ENCODE measurements at regions not wholly inside any gene's neighbourhood (a gene's known extent, or its start where the extent isn't known, plus 50 kb on each side); places are given as distances from the start of the nearest gene placed in this dataset.

GRCh38 chr11:72494109-72494429, 59.7 kb upstream of the CLPB start:
- Mint-ChIP-seq H3K9me3 (ENCODE audit: low read depth, unreplicated experiment) (no peaks in the 10 kb centered on the region), H3K27me3 (ENCODE audit: unreplicated experiment) (peaks cover 21% of the 10 kb centered on the region), H3K27ac (ENCODE audit: unreplicated experiment) (no peak overlapping the region)

DNA sequence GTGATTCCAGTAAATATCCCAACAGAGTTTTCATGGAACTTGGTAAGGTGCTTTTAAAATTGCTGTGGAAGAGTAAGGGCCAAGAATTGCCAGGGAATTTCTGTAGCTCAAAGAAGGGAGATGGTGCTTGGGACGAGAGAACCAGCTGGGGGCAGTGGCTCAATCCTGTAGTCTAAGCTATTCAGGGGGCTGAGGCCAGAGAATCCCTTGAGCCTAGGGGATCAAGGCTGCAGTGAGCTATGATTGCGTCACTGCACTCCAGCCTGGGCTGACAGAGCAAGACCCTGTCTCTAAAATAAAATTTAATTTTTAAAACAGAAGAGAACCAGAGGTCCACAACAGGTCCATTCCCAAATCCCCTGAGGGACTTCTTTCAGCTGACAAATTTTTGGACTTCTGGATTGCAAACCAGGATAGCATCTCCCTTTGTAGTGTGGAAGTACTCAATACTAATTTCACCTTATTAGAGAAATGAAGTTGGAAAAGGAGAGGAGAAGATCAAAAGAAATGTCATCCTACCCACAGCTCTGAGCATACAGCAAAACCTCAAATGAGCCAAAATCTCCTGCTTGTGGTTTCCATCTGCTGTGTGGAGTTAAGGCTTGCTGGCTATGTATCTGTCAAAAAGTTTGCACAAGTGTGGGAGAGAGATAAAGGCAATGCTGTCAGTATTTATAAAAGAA, 59.2 kb upstream of the CLPB start:
- no TSS peak for BruUV-seq (replicated peaks)
- Mint-ChIP-seq H3K4me3 (ENCODE audit: low read depth, unreplicated experiment) (no peak overlapping the region), H3K4me1 (ENCODE audit: low read depth, unreplicated experiment) (no peaks in the 10 kb centered on the region), H3K36me3 (ENCODE audit: insufficient read depth, unreplicated experiment) (no peaks in the 10 kb centered on the region), H3K27me3 (ENCODE audit: unreplicated experiment) (peaks cover 21% of the 10 kb centered on the region), H3K27ac (ENCODE audit: unreplicated experiment) (no peak overlapping the region), H3K9me3 (ENCODE audit: low read depth, unreplicated experiment) (no peaks in the 10 kb centered on the region)
- intact Hi-C loops (cut with micrococcal nuclease; ENCODE audit: unreplicated experiment) = no loop called here
- CTCF ChIA-PET = interaction anchor here (0.6 kb wide), 1 partner anchor 137 kb away, joined by 7 read pairs; no protein-coding TSS in a partner anchor
- TF ChIP-seq CTCF (IDR thresholded peaks at IDR 0.05; ENCODE audit: unreplicated experiment) = no peak
- DNase-seq = no peak

More at GRCh38 chr11:72494109-72494429, 59.7 kb upstream of the CLPB start:
- Mint-ChIP-seq H3K4me3 (ENCODE audit: low read depth, unreplicated experiment) (no peak overlapping the region), H3K36me3 (ENCODE audit: insufficient read depth, unreplicated experiment) (no peaks in the 10 kb centered on the region), H3K4me1 (ENCODE audit: low read depth, unreplicated experiment) (no peaks in the 10 kb centered on the region)
- no peak for TF ChIP-seq CTCF (IDR thresholded peaks at IDR 0.05; ENCODE audit: unreplicated experiment)
- no TSS peak for BruUV-seq (replicated peaks)
- intact Hi-C loops (cut with micrococcal nuclease; ENCODE audit: unreplicated experiment) = no loop called here
- CTCF ChIA-PET = no interaction called here
- DNase-seq = no peak

DNA sequence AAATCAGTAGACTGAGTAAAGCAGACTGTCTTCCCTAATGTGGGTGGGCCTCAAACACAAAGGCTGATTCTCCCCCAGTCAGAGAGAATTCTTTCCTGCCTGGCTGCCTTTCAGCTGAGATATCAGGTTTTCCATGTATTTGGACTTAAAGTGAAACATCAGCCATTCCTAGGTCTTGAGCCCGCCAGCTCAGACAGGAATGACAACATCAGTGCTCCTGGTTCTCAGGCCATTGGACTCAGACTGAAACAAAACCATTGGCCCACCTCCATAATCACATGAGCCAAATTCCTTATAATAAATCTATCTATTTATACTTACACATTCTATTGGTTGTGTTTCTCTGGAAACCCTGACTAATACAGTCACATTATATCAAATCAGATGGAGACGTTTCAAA, 56.7 kb upstream of the CLPB start:
- Mint-ChIP-seq H3K4me3 (ENCODE audit: low read depth, unreplicated experiment) (no peak overlapping the region), H3K4me1 (ENCODE audit: low read depth, unreplicated experiment) (no peaks in the 10 kb centered on the region), H3K27ac (ENCODE audit: unreplicated experiment) (no peak overlapping the region), H3K36me3 (ENCODE audit: insufficient read depth, unreplicated experiment) (no peaks in the 10 kb centered on the region), H3K9me3 (ENCODE audit: low read depth, unreplicated experiment) (no peaks in the 10 kb centered on the region), H3K27me3 (ENCODE audit: unreplicated experiment) (peaks cover 28% of the 10 kb centered on the region)
- CTCF ChIA-PET = interaction anchor here (0.6 to 0.7 kb wide), 2 partner anchors 13 to 99 kb away, joined by 3 read pairs; no protein-coding TSS in a partner anchor
- BruUV-seq (replicated peaks) = no TSS peak
- TF ChIP-seq CTCF (IDR thresholded peaks at IDR 0.05; ENCODE audit: unreplicated experiment) = no peak
- intact Hi-C loops (cut with micrococcal nuclease; ENCODE audit: unreplicated experiment) = no loop called here
- DNase-seq = no peak

Measured in Calu3 (cell line).